HepG2 (cell line): ENCODE measurements at regions not wholly inside any gene's neighbourhood (a gene's known extent, or its start where the extent isn't known, plus 50 kb on each side); places are given as distances from the start of the nearest gene placed in this dataset.

ENCODE experiments used
- ATAC-seq: fragments of 200-7000 bp; cut with Tn5 transposase; 3 replicates; pipeline ENCODE4 v1.9.1; 2020; ENCODE audit warnings: mild to moderate bottlenecking, moderate library complexity
- BruUV-seq: library from RNA; stranded (reverse); fragments of 400-500 nt; replicated peaks from 2 replicates; lab custom pipeline; 2021; lab: Mats Ljungman, UMichigan
- CTCF ChIA-PET: fragments of 300-600 bp; formaldehyde crosslinking; extraction: SDS; loops from one replicate; lab custom pipeline; 2021; ENCODE audit warnings: low total read pairs, inconsistent platforms, low intra/inter-chr PET ratio; lab: Yijun Ruan, JAX
- POLR2A ChIA-PET: fragments of 350-600 bp; sonication (Branson Sonifier 250); formaldehyde crosslinking; loops from one replicate; lab custom pipeline; 2020; ENCODE audit warnings: antibody characterized with exemption, inconsistent platforms; lab: Yijun Ruan, JAX
- DNase-seq: peaks from one replicate; pipeline ENCODE4 v3.0.0-alpha.2; 2015; ENCODE audit warnings: low spot score
- FAIRE-seq: peaks from 3 replicates; lab custom pipeline; 2011; peaks lifted over from hg19 to GRCh38; lab: Jason Lieb, UNC
- H2AFZ ChIP-seq: one replicate; pipeline ENCODE4 v1.6.1; 2011; ENCODE audit warnings: low read length, inconsistent platforms
- H3K27ac ChIP-seq: fragments of 300-600 bp; 3 replicates; pipeline ENCODE4 v1.8.0; 2011; ENCODE audit warnings: mixed run types, mild to moderate bottlenecking, mixed read lengths, low read length, inconsistent platforms; ENCODE audit not compliant: insufficient read depth; ENCODE audit errors: extremely low read length
- H3K27me3 ChIP-seq, 2 experiments: fragments of 200-600 bp in 1 of 2; 2 replicates in 1 of 2; 3 replicates in 1 of 2; pipeline versions ENCODE4 v1.6.0 to v1.8.0; 2011; ENCODE audit warnings: low read length in 2 of 2, mild to moderate bottlenecking in 2 of 2, moderate library complexity in 2 of 2, inconsistent platforms in 1 of 2; ENCODE audit not compliant: insufficient read depth in 2 of 2, control insufficient read depth in 1 of 2
- H3K36me3 ChIP-seq, 2 experiments: fragments of 200-600 bp in 1 of 2; replicated peaks in 1 of 2; 2 replicates in 1 of 2; 3 replicates in 1 of 2; pipeline versions ENCODE4 v1.5.1 to v1.8.0; 2011; ENCODE audit warnings: low read length in 2 of 2, inconsistent platforms in 1 of 2; ENCODE audit not compliant: insufficient read depth in 2 of 2, control insufficient read depth in 1 of 2
- H3K4me1 ChIP-seq: 2 replicates; pipeline ENCODE4 v1.5.1; 2012; ENCODE audit warnings: low read length, inconsistent platforms; ENCODE audit not compliant: insufficient read depth
- H3K4me2 ChIP-seq: 2 replicates; pipeline ENCODE4 v1.6.0; 2011; ENCODE audit warnings: low read depth, low read length, inconsistent platforms
- H3K4me3 ChIP-seq, 3 experiments: fragments of 200-600 bp in 1 of 3; sonication (generic), shearing (Covaris generic) in 1 of 3; replicated peaks in 1 of 3; 2 replicates each; pipeline ENCODE4 v1.5.1; 2011 to 2016; ENCODE audit warnings: low read length in 3 of 3, inconsistent platforms in 2 of 3, low read depth in 2 of 3, mild to moderate bottlenecking in 2 of 3, control low read depth in 1 of 3, mixed read lengths in 1 of 3; ENCODE audit not compliant: insufficient read depth in 1 of 3
- H3K79me2 ChIP-seq: one replicate; pipeline ENCODE4 v1.6.1; 2011; ENCODE audit warnings: low read length, inconsistent platforms; ENCODE audit not compliant: insufficient read depth
- H3K9ac ChIP-seq: 2 replicates; pipeline ENCODE4 v1.6.0; 2011; ENCODE audit warnings: mild to moderate bottlenecking, low read depth, low read length, inconsistent platforms; ENCODE audit not compliant: insufficient read depth
- H3K9me3 ChIP-seq: 2 replicates; pipeline ENCODE4 v1.5.1; 2012; ENCODE audit warnings: mild to moderate bottlenecking, low read length
- H4K20me1 ChIP-seq: 2 replicates; pipeline ENCODE4 v1.6.0; 2011; ENCODE audit warnings: inconsistent platforms, mild to moderate bottlenecking, low read length, moderate library complexity; ENCODE audit not compliant: insufficient read depth
- AHR ChIP-seq: IDR thresholded peaks from 2 replicates; pipeline ENCODE4 v1.6.1; 2018; ENCODE audit warnings: missing genetic modification reagents, missing compliant biosample characterization
- FOSL1 ChIP-seq: sonication (generic); formaldehyde crosslinking; IDR thresholded peaks from 2 replicates; pipeline ENCODE4 v1.9.0; 2021; ENCODE audit warnings: missing genetic modification reagents, borderline replicate concordance
- IKZF1 ChIP-seq: fragments of 450-650 bp; IDR thresholded peaks from 2 replicates; pipeline ENCODE4 v1.7.1; 2016
- JUNB ChIP-seq: sonication (generic); formaldehyde crosslinking; IDR thresholded peaks from 2 replicates; pipeline ENCODE4 v1.8.0; 2022; ENCODE audit warnings: missing genetic modification reagents, mild to moderate bottlenecking, borderline replicate concordance
- MEIS2 ChIP-seq: sonication (generic); formaldehyde crosslinking; IDR thresholded peaks from 2 replicates; pipeline ENCODE4 v1.9.0; 2021; ENCODE audit warnings: mild to moderate bottlenecking, missing genetic modification reagents
- MIXL1 ChIP-seq: IDR thresholded peaks from 2 replicates; pipeline ENCODE4 v1.6.1; 2016
- TBX3 ChIP-seq: fragments of 450-650 bp; IDR thresholded peaks from 2 replicates; pipeline ENCODE4 v1.6.1; 2017; ENCODE audit warnings: antibody characterized with exemption, mild to moderate bottlenecking, inconsistent platforms, borderline replicate concordance
- ZC3H4 ChIP-seq: sonication (generic); formaldehyde crosslinking; IDR thresholded peaks from 2 replicates; pipeline ENCODE4 v1.4.0; 2020; ENCODE audit warnings: missing genetic modification reagents, borderline replicate concordance
- ZNF121 ChIP-seq: sonication (generic); formaldehyde crosslinking; IDR thresholded peaks from 2 replicates; pipeline ENCODE4 v1.5.0; 2020; ENCODE audit warnings: mild to moderate bottlenecking, missing genetic modification reagents
- ZNF263 ChIP-seq: sonication (generic); formaldehyde crosslinking; IDR thresholded peaks from 2 replicates; pipeline ENCODE4 v1.4.0; 2020; ENCODE audit warnings: missing genetic modification reagents
- ZNF512 ChIP-seq: sonication (generic); formaldehyde crosslinking; IDR thresholded peaks from 2 replicates; pipeline ENCODE4 v1.4.0; 2020; ENCODE audit warnings: mild to moderate bottlenecking, missing genetic modification reagents
- ZNF605 ChIP-seq: sonication (generic); formaldehyde crosslinking; IDR thresholded peaks from 2 replicates; pipeline ENCODE4 v1.8.0; 2022; ENCODE audit warnings: mild to moderate bottlenecking, missing genetic modification reagents
- ZNF883 ChIP-seq: sonication (generic); formaldehyde crosslinking; IDR thresholded peaks from 2 replicates; pipeline ENCODE4 v1.5.1; 2020; ENCODE audit warnings: mild to moderate bottlenecking, missing genetic modification reagents; ENCODE audit errors: not compliant biosample characterization
- WGBS: methylation state at CpG from one replicate; pipeline ENCODE4 v1.1.6; 2017; ENCODE audit warnings: low lambda C conversion rate; 5-methylcytosine and 5-hydroxymethylcytosine counted together
- in situ Hi-C: cut with HindIII; loops from 2 replicates; pipeline ENCODE4 v1.10.0; 2017; ENCODE audit warnings: low pct_unique_long_range_greater_than_20kb; ENCODE audit not compliant: extremely low pct_ligation_motif_present
- intact Hi-C: fragments of 100-400 bp; cut with micrococcal nuclease; formaldehyde crosslinking; loops from one replicate; pipeline ENCODE4 v1.10.0; 2022; ENCODE audit not compliant: unreplicated experiment

- H3K4me3 ChIP-seq: no peak overlapping the region
- TF ChIP-seq ZNF883 (CRISPR knock-in tag) (no peak), ZC3H4 (CRISPR knock-in tag) (no peak), MEIS2 (CRISPR knock-in tag) (no peak), ZNF121 (CRISPR knock-in tag) (no peak), IKZF1 (no peak), ZNF512 (CRISPR knock-in tag) (no peak), ZNF263 (CRISPR knock-in tag) (no peak), FOSL1 (CRISPR knock-in tag) (no peak), ZNF605 (CRISPR knock-in tag) (no peak), MIXL1 (no peak), TBX3 (no peak), AHR (CRISPR knock-in tag) (no peak), JUNB (no peak)
- TF ChIP-seq, all 625 proteins: peak for 0
- Histone ChIP-seq H3K9me3 (no peaks in the 10 kb centered on the region), H3K4me1 (no peaks in the 10 kb centered on the region), H3K27ac (no peak overlapping the region), H3K27me3 (peaks cover 0 to 31% of the 10 kb centered on the region in 2 experiments; a peak in 3 of 5 replicates), H4K20me1 (no peaks in the 10 kb centered on the region), H2AFZ (no peak overlapping the region), H3K36me3 (no peaks in the 10 kb centered on the region), H3K79me2 (no peaks in the 10 kb centered on the region), H3K4me2 (no peak overlapping the region), H3K9ac (no peak overlapping the region)
- no peak for ATAC-seq
- in situ Hi-C loops: no loop called here
- no peak for FAIRE-seq
- no peak for DNase-seq
- intact Hi-C loops: no loop called here
- CTCF ChIA-PET: no interaction called here
- BruUV-seq: no TSS peak
- WGBS: 64% methylated on average over 6 of the region's 6 CpGs
- POLR2A ChIA-PET: no interaction called here
These were observed 384.0 kb downstream of the RRAGC start for GRCh38 chr1:38475624-38476005.
